MCF 10A (cell line): ENCODE measurements at regions not wholly inside any gene's neighbourhood (a gene's known extent, or its start where the extent isn't known, plus 50 kb on each side); places are given as distances from the start of the nearest gene placed in this dataset.

Experiments
- BruUV-seq: library from RNA; stranded (reverse); fragments of 400-500 nt; replicated peaks from 2 replicates; lab custom pipeline; 2021; lab: Mats Ljungman, UMichigan
- CTCF ChIA-PET: fragments of 300-600 bp; sonication (Branson Sonifier 250); formaldehyde crosslinking; extraction: SDS; loops from one replicate; lab custom pipeline; 2021; ENCODE audit warnings: antibody characterized with exemption, inconsistent platforms; lab: Yijun Ruan, JAX
- POLR2A ChIA-PET: fragments of 300-600, 350-650 bp; sonication (Branson Sonifier 250); formaldehyde crosslinking; extraction: SDS; loops from one replicate; lab custom pipeline; 2020; ENCODE audit warnings: antibody characterized with exemption, inconsistent platforms; lab: Yijun Ruan, JAX
- DNase-seq: peaks from one replicate; pipeline ENCODE4 v3.0.0-alpha.2; 2018; ENCODE audit not compliant: unreplicated experiment
- H3K27ac Mint-ChIP-seq: one replicate; pipeline ENCODE4 v1.8.0; 2022; ENCODE audit warnings: mild to moderate bottlenecking, low read depth, mixed read lengths; ENCODE audit not compliant: unreplicated experiment
- H3K27me3 Mint-ChIP-seq: one replicate; pipeline ENCODE4 v1.8.0; 2022; ENCODE audit warnings: mixed read lengths; ENCODE audit not compliant: insufficient read depth, unreplicated experiment
- H3K36me3 Mint-ChIP-seq: one replicate; pipeline ENCODE4 v1.8.0; 2022; ENCODE audit warnings: mild to moderate bottlenecking, moderate library complexity, mixed read lengths; ENCODE audit not compliant: insufficient read depth, unreplicated experiment
- H3K4me1 Mint-ChIP-seq: one replicate; pipeline ENCODE4 v1.8.0; 2022; ENCODE audit warnings: mixed read lengths; ENCODE audit not compliant: insufficient read depth, unreplicated experiment
- H3K4me3 Mint-ChIP-seq: one replicate; pipeline ENCODE4 v1.8.0; 2022; ENCODE audit warnings: mild to moderate bottlenecking, moderate library complexity, mixed read lengths; ENCODE audit not compliant: unreplicated experiment
- H3K9me3 Mint-ChIP-seq: one replicate; pipeline ENCODE4 v1.8.0; 2022; ENCODE audit warnings: mixed read lengths; ENCODE audit not compliant: unreplicated experiment
- intact Hi-C: fragments of 100-400 bp; cut with micrococcal nuclease; formaldehyde crosslinking; loops from 2 replicates; pipeline ENCODE4 v1.14.1; 2022
- TF ChIP-seq, protein P1 (sequence below): fragments of 200-600 bp; IDR thresholded peaks from one replicate; pipeline ENCODE4 v1.8.0; 2022; ENCODE audit warnings: antibody characterized with exemption, mild to moderate bottlenecking; ENCODE audit not compliant: unreplicated experiment

DNA sequence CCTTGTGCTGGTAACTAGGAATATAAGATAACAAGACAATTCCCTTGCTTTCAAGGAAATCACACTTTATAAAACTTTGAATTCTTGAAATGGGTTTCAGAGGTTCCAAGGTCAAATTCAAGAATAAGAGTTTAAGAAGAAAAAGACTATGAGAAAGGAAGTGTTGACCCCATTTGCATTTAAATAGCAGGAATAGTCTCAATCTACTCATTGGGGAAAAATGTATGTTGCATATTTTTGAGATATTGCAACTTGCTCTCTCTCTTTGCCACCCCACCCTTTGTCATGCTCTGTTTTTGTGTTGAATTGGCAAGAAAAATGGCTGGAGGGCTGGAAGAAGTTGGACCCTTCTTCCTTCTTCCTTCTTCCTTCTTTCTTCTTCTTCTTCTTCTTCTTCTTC is 699.2 kb downstream of the TUSC7 start:
- Mint-ChIP-seq H3K9me3 (no peaks in the 10 kb centered on the region), H3K27ac (no peak overlapping the region), H3K4me3 (no peak overlapping the region), H3K27me3 (peaks cover 7% of the 10 kb centered on the region), H3K36me3 (no peaks in the 10 kb centered on the region), H3K4me1 (peaks cover 6% of the 10 kb centered on the region)
- no peak for DNase-seq
- TF ChIP-seq, protein P1, sequence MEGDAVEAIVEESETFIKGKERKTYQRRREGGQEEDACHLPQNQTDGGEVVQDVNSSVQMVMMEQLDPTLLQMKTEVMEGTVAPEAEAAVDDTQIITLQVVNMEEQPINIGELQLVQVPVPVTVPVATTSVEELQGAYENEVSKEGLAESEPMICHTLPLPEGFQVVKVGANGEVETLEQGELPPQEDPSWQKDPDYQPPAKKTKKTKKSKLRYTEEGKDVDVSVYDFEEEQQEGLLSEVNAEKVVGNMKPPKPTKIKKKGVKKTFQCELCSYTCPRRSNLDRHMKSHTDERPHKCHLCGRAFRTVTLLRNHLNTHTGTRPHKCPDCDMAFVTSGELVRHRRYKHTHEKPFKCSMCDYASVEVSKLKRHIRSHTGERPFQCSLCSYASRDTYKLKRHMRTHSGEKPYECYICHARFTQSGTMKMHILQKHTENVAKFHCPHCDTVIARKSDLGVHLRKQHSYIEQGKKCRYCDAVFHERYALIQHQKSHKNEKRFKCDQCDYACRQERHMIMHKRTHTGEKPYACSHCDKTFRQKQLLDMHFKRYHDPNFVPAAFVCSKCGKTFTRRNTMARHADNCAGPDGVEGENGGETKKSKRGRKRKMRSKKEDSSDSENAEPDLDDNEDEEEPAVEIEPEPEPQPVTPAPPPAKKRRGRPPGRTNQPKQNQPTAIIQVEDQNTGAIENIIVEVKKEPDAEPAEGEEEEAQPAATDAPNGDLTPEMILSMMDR: no peak
- CTCF ChIA-PET: interaction anchor here (0.7 to 1.7 kb wide), 2 partner anchors 8 to 29 kb away, joined by 3 to 5 read pairs; no protein-coding TSS in a partner anchor
- intact Hi-C loops: loop anchor here (5.0 kb wide), 1 partner anchor 308 kb away; no protein-coding TSS in a partner anchor
- no TSS peak for BruUV-seq
- POLR2A ChIA-PET: no interaction called here

DNA sequence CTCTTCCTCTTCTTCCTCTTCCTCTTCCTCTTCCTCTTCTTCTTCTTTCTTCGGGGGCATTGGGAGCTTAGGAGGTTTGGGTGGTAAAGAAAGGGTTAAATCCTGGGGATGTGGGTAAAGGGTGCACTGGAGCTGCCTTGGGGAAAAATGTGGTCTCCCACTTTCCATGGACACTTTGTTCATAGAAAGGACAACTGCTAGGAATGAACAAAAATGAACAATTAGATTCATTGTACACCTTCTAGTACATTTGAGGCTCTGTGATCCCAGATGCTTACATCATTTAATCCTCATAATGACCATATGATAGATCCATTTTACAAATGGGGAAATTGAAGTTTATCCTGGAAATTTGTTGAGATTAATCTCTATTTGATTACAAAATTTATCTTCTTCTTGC is 699.7 kb downstream of the TUSC7 start:
- no peaks in the 10 kb centered on the region for H3K9me3 Mint-ChIP-seq
- peaks cover 7% of the 10 kb centered on the region for H3K27me3 Mint-ChIP-seq
- H3K4me3 Mint-ChIP-seq: no peak overlapping the region
- no peak overlapping the region for H3K27ac Mint-ChIP-seq
- TF ChIP-seq, protein P1: no peak
- H3K36me3 Mint-ChIP-seq: no peaks in the 10 kb centered on the region
- no TSS peak for BruUV-seq
- POLR2A ChIA-PET: no interaction called here
- CTCF ChIA-PET: no interaction called here
- intact Hi-C loops: loop anchor here (5.0 kb wide), 1 partner anchor 308 kb away; no protein-coding TSS in a partner anchor
- peaks cover 6% of the 10 kb centered on the region for H3K4me1 Mint-ChIP-seq
- DNase-seq: no peak

- intact Hi-C loops: loop anchor here (5.0 kb wide), 1 partner anchor 307 kb away; no protein-coding TSS in a partner anchor
- BruUV-seq: no TSS peak
- no peak overlapping the region for H3K27ac Mint-ChIP-seq
- H3K36me3 Mint-ChIP-seq: no peaks in the 10 kb centered on the region
- ChIA-PET POLR2A (interaction anchor here (0.7 kb wide), 1 partner anchor 311 kb away, joined by 3 read pairs; no protein-coding TSS in a partner anchor), CTCF (interaction anchor here (0.6 to 1.1 kb wide), 2 partner anchors 17 to 265 kb away, joined by 3 read pairs; no protein-coding TSS in a partner anchor)
- TF ChIP-seq, protein P1: no peak
- no peak for DNase-seq
- H3K4me1 Mint-ChIP-seq: peaks cover 2% of the 10 kb centered on the region
- no peak overlapping the region for H3K4me3 Mint-ChIP-seq
- H3K27me3 Mint-ChIP-seq: peaks cover 7% of the 10 kb centered on the region
- no peaks in the 10 kb centered on the region for H3K9me3 Mint-ChIP-seq
Observed at GRCh38 chr3:117409701-117410459, 700.3 kb downstream of the TUSC7 start.

GRCh38 chr3:117411971-117412370 is 702.4 kb downstream of the TUSC7 start:
- no peak for DNase-seq
- ChIA-PET POLR2A (interaction anchor here (0.6 kb wide), 1 partner anchor 1271 kb away, joined by 3 read pairs; no protein-coding TSS in a partner anchor), CTCF (interaction anchor here (0.5 to 1.1 kb wide), 2 partner anchors 548 to 922 kb away, joined by 3 to 7 read pairs; no protein-coding TSS in a partner anchor)
- intact Hi-C loops: no loop called here
- Mint-ChIP-seq H3K36me3 (no peaks in the 10 kb centered on the region), H3K4me1 (no peaks in the 10 kb centered on the region), H3K9me3 (no peaks in the 10 kb centered on the region), H3K27ac (no peak overlapping the region), H3K4me3 (no peak overlapping the region), H3K27me3 (peaks cover 7% of the 10 kb centered on the region)
- TF ChIP-seq, protein P1: no peak
- BruUV-seq: no TSS peak
